DMS 273 (cell line): ENCODE measurements at regions not wholly inside any gene's neighbourhood (a gene's known extent, or its start where the extent isn't known, plus 50 kb on each side); places are given as distances from the start of the nearest gene placed in this dataset.
A peak's percentile ranks its signal among the peaks of the same experiment; 100 is the strongest.
"Not testable (repeated sequence)": the region's sequence is repeated elsewhere in the genome, so short reads cannot be mapped to it uniquely, and the experiment has no call there.

Source experiments
- DNase-seq: peaks from one replicate; lab custom pipeline; 2025; ENCODE audit not compliant: unreplicated experiment; lab: John Stamatoyannopoulos, UW

GRCh38 chr2:147615726-147616125 lies 229.1 kb upstream of the ACVR2A start:
- DNase-seq = no peak

- no peak for DNase-seq
Measured at GRCh38 chr2:147614979-147615470, 229.8 kb upstream of the ACVR2A start.

- no peak for DNase-seq
Measured at GRCh38 chr2:147614471-147614870, 230.4 kb upstream of the ACVR2A start.

- peak; percentile 13 for DNase-seq
Measured at GRCh38 chr2:147610496-147611040, 234.3 kb upstream of the ACVR2A start.

GRCh38 chr2:147609301-147609700 lies 235.5 kb upstream of the ACVR2A start:
- no peak for DNase-seq

- DNase-seq = no peak
Measured at GRCh38 chr2:147607379-147607778, 237.4 kb upstream of the ACVR2A start.

- no peak for DNase-seq
Measured at GRCh38 chr2:147603876-147604275, 241.0 kb upstream of the ACVR2A start.

GRCh38 chr2:147603447-147603846 lies 241.4 kb upstream of the ACVR2A start:
- DNase-seq = no peak

GRCh38 chr2:147600646-147601045 lies 244.2 kb upstream of the ACVR2A start:
- no peak for DNase-seq

- no peak for DNase-seq
Measured at GRCh38 chr2:147600223-147600622, 244.6 kb upstream of the ACVR2A start.

GRCh38 chr2:147595200-147595599 lies 249.6 kb upstream of the ACVR2A start:
- no peak for DNase-seq

GRCh38 chr2:147594038-147594437 lies 250.8 kb upstream of the ACVR2A start:
- DNase-seq = no peak

GRCh38 chr2:147592784-147593183 lies 252.0 kb upstream of the ACVR2A start:
- not testable (repeated sequence) for DNase-seq

- no peak for DNase-seq
Measured at GRCh38 chr2:147589127-147589526, 255.7 kb upstream of the ACVR2A start.

- no peak for DNase-seq
Measured at GRCh38 chr2:147588191-147588590, 256.6 kb upstream of the ACVR2A start.

GRCh38 chr2:147578529-147578928 lies 266.3 kb upstream of the ACVR2A start:
- no peak for DNase-seq

GRCh38 chr2:147577998-147578380 lies 266.8 kb upstream of the ACVR2A start:
- no peak for DNase-seq

- no peak for DNase-seq
Measured at GRCh38 chr2:147577323-147577997, 267.4 kb upstream of the ACVR2A start.

- no peak for DNase-seq
Measured at GRCh38 chr2:147575106-147575505, 269.7 kb upstream of the ACVR2A start.

GRCh38 chr2:147572622-147573021 lies 272.2 kb upstream of the ACVR2A start:
- DNase-seq = no peak

- DNase-seq = no peak
Measured at GRCh38 chr2:147569426-147569825, 275.4 kb upstream of the ACVR2A start.

- DNase-seq = no peak
Measured at GRCh38 chr2:147568109-147568508, 276.7 kb upstream of the ACVR2A start.

GRCh38 chr2:147567136-147567535 lies 277.7 kb upstream of the ACVR2A start:
- DNase-seq = no peak
